Kasumi-1 (cell line): ENCODE measurements at regions not wholly inside any gene's neighbourhood (a gene's known extent, or its start where the extent isn't known, plus 50 kb on each side); places are given as distances from the start of the nearest gene placed in this dataset.

ENCODE experiments used
- DNase-seq, 2 experiments: peaks; one replicate each; lab custom pipeline; 2025; lab: John Stamatoyannopoulos, UW

- DNase-seq: no peak
These were observed 52.1 kb upstream of the EIF3M start for GRCh38 chr11:32531528-32531927.

GRCh38 chr11:32529994-32530588 is 53.5 kb upstream of the EIF3M start:
- no peak for DNase-seq

GRCh38 chr11:32527261-32528175 is 56.1 kb upstream of the EIF3M start:
- no peak for DNase-seq

- DNase-seq: no peak
These were observed 56.9 kb upstream of the EIF3M start for GRCh38 chr11:32526760-32527159.

- DNase-seq: no peak
These were observed 71.7 kb upstream of the EIF3M start for GRCh38 chr11:32511926-32512325.

GRCh38 chr11:32510039-32510438 is 73.6 kb upstream of the EIF3M start:
- no peak for DNase-seq

- no peak for DNase-seq
These were observed 73.4 kb upstream of the WT1 start for GRCh38 chr11:32508780-32509179.

- DNase-seq: no peak
These were observed 64.7 kb upstream of the WT1 start for GRCh38 chr11:32500001-32500400.

- DNase-seq: no peak
These were observed 62.6 kb upstream of the WT1 start for GRCh38 chr11:32497951-32498350.

- DNase-seq: no peak
These were observed 59.3 kb upstream of the WT1 start for GRCh38 chr11:32494629-32495028.

GRCh38 chr11:32489464-32489863 is 54.1 kb upstream of the WT1 start:
- no peak for DNase-seq

GRCh38 chr11:32487270-32487669 is 51.9 kb upstream of the WT1 start:
- peak in 1 of 2 experiments; percentile 22 for DNase-seq

GRCh38 chr11:32485733-32486132 is 50.4 kb upstream of the WT1 start:
- no peak for DNase-seq
